Body of pancreas (tissue), 4 donors: ENCODE measurements at regions not wholly inside any gene's neighbourhood (a gene's known extent, or its start where the extent isn't known, plus 50 kb on each side); places are given as distances from the start of the nearest gene placed in this dataset.

ENCODE experiments used
- POLR2A ChIP-seq, 3 donors: fragments of 450-650 bp; IDR thresholded peaks; one replicate each; pipeline ENCODE4 v1.6.1; 2016; ENCODE audit warnings: antibody characterized with exemption in 3 of 3, mild to moderate bottlenecking in 2 of 3
- TF ChIP-seq, protein P1 (sequence below), 7 experiments: fragments of 450-650 bp in 4 of 7; fragments of 200-600 bp in 3 of 7; sonication (generic) in 3 of 7; IDR thresholded peaks; one replicate each; pipeline ENCODE4 v1.5.1; 2016 to 2019; ENCODE audit warnings: antibody characterized with exemption in 7 of 7

GRCh38 chr3:6108957-6109356 lies 752.0 kb upstream of the GRM7 start:
- TF ChIP-seq, protein P1, sequence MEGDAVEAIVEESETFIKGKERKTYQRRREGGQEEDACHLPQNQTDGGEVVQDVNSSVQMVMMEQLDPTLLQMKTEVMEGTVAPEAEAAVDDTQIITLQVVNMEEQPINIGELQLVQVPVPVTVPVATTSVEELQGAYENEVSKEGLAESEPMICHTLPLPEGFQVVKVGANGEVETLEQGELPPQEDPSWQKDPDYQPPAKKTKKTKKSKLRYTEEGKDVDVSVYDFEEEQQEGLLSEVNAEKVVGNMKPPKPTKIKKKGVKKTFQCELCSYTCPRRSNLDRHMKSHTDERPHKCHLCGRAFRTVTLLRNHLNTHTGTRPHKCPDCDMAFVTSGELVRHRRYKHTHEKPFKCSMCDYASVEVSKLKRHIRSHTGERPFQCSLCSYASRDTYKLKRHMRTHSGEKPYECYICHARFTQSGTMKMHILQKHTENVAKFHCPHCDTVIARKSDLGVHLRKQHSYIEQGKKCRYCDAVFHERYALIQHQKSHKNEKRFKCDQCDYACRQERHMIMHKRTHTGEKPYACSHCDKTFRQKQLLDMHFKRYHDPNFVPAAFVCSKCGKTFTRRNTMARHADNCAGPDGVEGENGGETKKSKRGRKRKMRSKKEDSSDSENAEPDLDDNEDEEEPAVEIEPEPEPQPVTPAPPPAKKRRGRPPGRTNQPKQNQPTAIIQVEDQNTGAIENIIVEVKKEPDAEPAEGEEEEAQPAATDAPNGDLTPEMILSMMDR (IDR thresholded peaks at IDR 0.05): no peak
- TF ChIP-seq POLR2A (IDR thresholded peaks at IDR 0.05): no peak
